Endothelial cell of umbilical vein (primary cell): ENCODE measurements at regions not wholly inside any gene's neighbourhood (a gene's known extent, or its start where the extent isn't known, plus 50 kb on each side); places are given as distances from the start of the nearest gene placed in this dataset.

Source experiments
- BruUV-seq: library from RNA; stranded (reverse); fragments of 400-500 nt; replicated peaks from 2 replicates; lab custom pipeline; 2021; lab: Mats Ljungman, UMichigan
- CTCF ChIA-PET: fragments of 300-600, 350-600 bp; sonication (Branson Sonifier 250); formaldehyde crosslinking; loops from one replicate; lab custom pipeline; 2021; ENCODE audit warnings: antibody characterized with exemption, inconsistent platforms; lab: Charles Lee
- POLR2A ChIA-PET: fragments of 300-600, 350-600 bp; sonication (Branson Sonifier 250); formaldehyde crosslinking; loops from one replicate; lab custom pipeline; 2021; ENCODE audit warnings: antibody characterized with exemption, inconsistent platforms; lab: Charles Lee
- DNase-seq: peaks from one replicate; pipeline ENCODE4 v3.0.0-alpha.2; 2011; ENCODE audit warnings: low read depth, low spot score
- FAIRE-seq: peaks from 2 replicates; lab custom pipeline; 2011; peaks lifted over from hg19 to GRCh38; lab: Jason Lieb, UNC
- H2AFZ ChIP-seq: 2 replicates; pipeline ENCODE4 v1.6.0; 2012; ENCODE audit warnings: low read depth, low read length, control low read depth, inconsistent platforms
- H3K27ac ChIP-seq: 2 replicates; pipeline ENCODE4 v1.5.1; 2011; ENCODE audit warnings: low read depth, mild to moderate bottlenecking, control low read depth, low read length, moderate library complexity; ENCODE audit not compliant: insufficient read depth
- H3K27me3 ChIP-seq, 2 experiments: 2 replicates each; pipeline versions ENCODE4 v1.6.0 to v1.6.1; 2011; ENCODE audit warnings: low read length in 2 of 2, mixed read lengths in 1 of 2; ENCODE audit not compliant: control insufficient read depth in 2 of 2, insufficient read depth in 2 of 2
- H3K36me3 ChIP-seq, 2 experiments: 2 replicates in 1 of 2; 3 replicates in 1 of 2; pipeline ENCODE4 v1.5.1; 2011; ENCODE audit warnings: low read length in 2 of 2, mild to moderate bottlenecking in 1 of 2, moderate library complexity in 1 of 2; ENCODE audit not compliant: control insufficient read depth in 2 of 2, insufficient read depth in 2 of 2; ENCODE audit errors: extremely low read depth in 1 of 2
- H3K4me1 ChIP-seq: 3 replicates; pipeline ENCODE4 v1.5.1; 2011; ENCODE audit warnings: mild to moderate bottlenecking, low read length; ENCODE audit not compliant: control insufficient read depth, insufficient read depth; ENCODE audit errors: extremely low read depth
- H3K4me2 ChIP-seq: 2 replicates; pipeline ENCODE4 v1.6.1; 2011; ENCODE audit warnings: low read length, control low read depth, mixed read lengths; ENCODE audit not compliant: insufficient read depth
- H3K4me3 ChIP-seq, 3 experiments: fragments of 200-600 bp in 1 of 3; sonication (generic), shearing (Covaris generic) in 1 of 3; replicated peaks in 1 of 3; 2 replicates each; pipeline ENCODE4 v1.5.1; 2011 to 2016; ENCODE audit warnings: control low read depth in 3 of 3, low read length in 3 of 3, mild to moderate bottlenecking in 2 of 3, inconsistent platforms in 1 of 3, low read depth in 1 of 3, moderate library complexity in 1 of 3; ENCODE audit not compliant: insufficient read depth in 1 of 3
- H3K79me2 ChIP-seq: 2 replicates; pipeline ENCODE4 v1.6.0; 2012; ENCODE audit warnings: low read length, inconsistent platforms; ENCODE audit not compliant: control insufficient read depth, insufficient read depth
- H3K9ac ChIP-seq: replicated peaks from 2 replicates; pipeline ENCODE3; 2011; ENCODE audit warnings: low read length, control low read depth; ENCODE audit not compliant: insufficient read depth; ENCODE audit errors: extremely low read depth
- H3K9me1 ChIP-seq: replicated peaks from 3 replicates; pipeline ENCODE4 v1.6.0; 2011; ENCODE audit warnings: mild to moderate bottlenecking, low read length; ENCODE audit not compliant: control insufficient read depth, insufficient read depth; ENCODE audit errors: extremely low read depth
- H3K9me3 ChIP-seq: replicated peaks from 2 replicates; pipeline ENCODE4 v1.5.1; 2012; ENCODE audit warnings: low read length, inconsistent platforms; ENCODE audit not compliant: control insufficient read depth, insufficient read depth
- H4K20me1 ChIP-seq: replicated peaks from 2 replicates; pipeline ENCODE3; 2011; ENCODE audit warnings: mild to moderate bottlenecking, low read length; ENCODE audit not compliant: control insufficient read depth, insufficient read depth; ENCODE audit errors: extremely low read depth
- CTCF ChIP-seq, 2 donors: IDR thresholded peaks; 1 replicate in 1 of 2; 2 replicates in 1 of 2; pipeline ENCODE4 v1.5.1; 2011; ENCODE audit warnings: low read length in 2 of 2, mild to moderate bottlenecking in 2 of 2, moderate library complexity in 2 of 2, control low read depth in 1 of 2, inconsistent platforms in 1 of 2, low read depth in 1 of 2; ENCODE audit not compliant: insufficient read depth in 1 of 2; ENCODE audit errors: extremely low read depth in 1 of 2
- EZH2 ChIP-seq: IDR thresholded peaks from 2 replicates; pipeline ENCODE4 v1.6.1; 2012; ENCODE audit warnings: borderline replicate concordance, low read depth, mild to moderate bottlenecking, moderate library complexity, low read length, inconsistent platforms; ENCODE audit not compliant: severe bottlenecking
- FOS ChIP-seq: IDR thresholded peaks from 2 replicates; pipeline ENCODE4 v1.6.1; 2011; ENCODE audit warnings: mild to moderate bottlenecking, low read length, moderate library complexity, borderline replicate concordance; ENCODE audit not compliant: insufficient read depth
- GATA2 ChIP-seq: IDR thresholded peaks from 2 replicates; pipeline ENCODE4 v1.7.0; 2011; ENCODE audit warnings: low read depth, mild to moderate bottlenecking, moderate library complexity, mixed read lengths, low read length; ENCODE audit not compliant: insufficient read length, insufficient read depth
- JUN ChIP-seq: IDR thresholded peaks from 2 replicates; pipeline ENCODE4 v1.6.1; 2011; ENCODE audit warnings: borderline replicate concordance, low read depth; ENCODE audit not compliant: insufficient read length, insufficient read depth
- MAX ChIP-seq: IDR thresholded peaks from 2 replicates; pipeline ENCODE4 v1.6.1; 2011; ENCODE audit not compliant: insufficient read depth, insufficient read length
- MYC ChIP-seq: IDR thresholded peaks from one replicate; pipeline ENCODE4 v1.6.1; 2011; ENCODE audit warnings: mild to moderate bottlenecking, low read depth, low read length
- POLR2A ChIP-seq: IDR thresholded peaks from 2 replicates; pipeline ENCODE4 v1.6.1; 2012; ENCODE audit warnings: low read depth, mild to moderate bottlenecking, control low read depth, low read length
- POLR2AphosphoS5 ChIP-seq: IDR thresholded peaks from 2 replicates; pipeline ENCODE4 v1.6.1; 2012; ENCODE audit warnings: low read depth, mild to moderate bottlenecking, control low read depth, low read length, moderate library complexity; ENCODE audit not compliant: insufficient read depth
- dilution Hi-C: fragments of 300-500 bp; cut with MboI; formaldehyde crosslinking; loops from one replicate; pipeline ENCODE4 v1.15.0; 2019; ENCODE audit warnings: low sequenced_read_pairs; ENCODE audit not compliant: extremely low pct_ligation_motif_present
- intact Hi-C: fragments of 100-400 bp; cut with micrococcal nuclease; formaldehyde crosslinking; loops from one replicate; pipeline ENCODE4 v1.10.0; 2022

- TF ChIP-seq POLR2A (no peak), MAX (no peak), FOS (peak; percentile 47), JUN (no peak), EZH2 (no peak), MYC (no peak)
- dilution Hi-C loops = no loop called here
- Histone ChIP-seq H3K4me1 (peaks cover 8% of the 10 kb centered on the region), H3K27me3 (no peaks in the 10 kb centered on the region), H3K36me3 (no peaks in the 10 kb centered on the region), H3K4me3 (no peak overlapping the region), H3K9ac (no peak overlapping the region), H2AFZ (peak overlapping the region; percentile 32), H3K4me2 (no peak overlapping the region), H3K9me3 (no peaks in the 10 kb centered on the region), H4K20me1 (no peaks in the 10 kb centered on the region), H3K79me2 (no peaks in the 10 kb centered on the region), H3K27ac (no peak overlapping the region), H3K9me1 (no peaks in the 10 kb centered on the region)
- intact Hi-C loops = no loop called here
- DNase-seq = peak; percentile 67
- FAIRE-seq = peak; percentile 49
- no TSS peak for BruUV-seq
- ChIA-PET CTCF (interaction anchor here (1.4 kb wide), 1 partner anchor 42 kb away, joined by 4 read pairs; no protein-coding TSS in a partner anchor), POLR2A (no interaction called here)
Observed at GRCh38 chr10:61066661-61067344, 122.8 kb upstream of the RHOBTB1 start.

- Histone ChIP-seq H3K4me1 (peaks cover 8% of the 10 kb centered on the region), H3K27ac (no peak overlapping the region), H3K36me3 (no peaks in the 10 kb centered on the region), H3K27me3 (no peaks in the 10 kb centered on the region), H3K9ac (no peak overlapping the region), H3K4me3 (no peak overlapping the region), H2AFZ (no peak overlapping the region), H3K9me3 (no peaks in the 10 kb centered on the region), H4K20me1 (no peaks in the 10 kb centered on the region), H3K79me2 (no peaks in the 10 kb centered on the region), H3K9me1 (no peaks in the 10 kb centered on the region), H3K4me2 (no peak overlapping the region)
- dilution Hi-C loops (no loop called here), intact Hi-C loops (no loop called here)
- DNase-seq (no peak), FAIRE-seq (no peak)
- ChIA-PET CTCF (no interaction called here), POLR2A (no interaction called here)
- TF ChIP-seq GATA2 (no peak), MYC (no peak), JUN (no peak), POLR2A (no peak), MAX (no peak), POLR2AphosphoS5 (no peak), EZH2 (no peak), CTCF (IDR thresholded peaks at IDR 0.05; ENCODE audit: extremely low read depth in 1 of 2, insufficient read depth in 1 of 2, low read depth in 1 of 2, low read length in 2 of 2) (no peak), FOS (no peak)
- BruUV-seq = no TSS peak
Observed at GRCh38 chr10:61065051-61065450, 121.1 kb upstream of the RHOBTB1 start.
